ENCODE measurements at regions not wholly inside any gene's neighbourhood (a gene's known extent, or its start where the extent isn't known, plus 50 kb on each side); places are given as distances from the start of the nearest gene placed in this dataset.

- DNase-seq (ENCODE audit: low read depth in 2 of 2), result no peak
Observed at GRCh38 chr2:790081-790480, 112.9 kb upstream of the TMEM18 start.

- DNase-seq (ENCODE audit: low read depth in 2 of 2), result no peak
Observed at GRCh38 chr2:789529-789928, 112.3 kb upstream of the TMEM18 start.

- DNase-seq (ENCODE audit: low read depth in 2 of 2), result no peak
Observed at GRCh38 chr2:788227-789032, 111.2 kb upstream of the TMEM18 start.

- DNase-seq (ENCODE audit: low read depth in 2 of 2), result no peak
Observed at GRCh38 chr2:784753-785152, 107.5 kb upstream of the TMEM18 start.

GRCh38 chr2:780581-780980, 103.4 kb upstream of the TMEM18 start:
- no peak for DNase-seq (ENCODE audit: low read depth in 2 of 2)

- no peak for DNase-seq (ENCODE audit: low read depth in 2 of 2)
Observed at GRCh38 chr2:780002-780401, 102.8 kb upstream of the TMEM18 start.

- no peak for DNase-seq (ENCODE audit: low read depth in 2 of 2)
Observed at GRCh38 chr2:778731-779350, 101.6 kb upstream of the TMEM18 start.

GRCh38 chr2:777546-777945, 100.3 kb upstream of the TMEM18 start:
- DNase-seq (ENCODE audit: low read depth in 2 of 2), result no peak

- DNase-seq (ENCODE audit: low read depth in 2 of 2), result no peak
Observed at GRCh38 chr2:777051-777450, 99.8 kb upstream of the TMEM18 start.

- no peak for DNase-seq (ENCODE audit: low read depth in 2 of 2)
Observed at GRCh38 chr2:776487-776886, 99.3 kb upstream of the TMEM18 start.

GRCh38 chr2:776038-776437, 98.8 kb upstream of the TMEM18 start:
- no peak for DNase-seq (ENCODE audit: low read depth in 2 of 2)

GRCh38 chr2:774436-774835, 97.2 kb upstream of the TMEM18 start:
- no peak for DNase-seq (ENCODE audit: low read depth in 2 of 2)

- DNase-seq (ENCODE audit: low read depth in 2 of 2), result no peak
Observed at GRCh38 chr2:773256-774160, 96.3 kb upstream of the TMEM18 start.

GRCh38 chr2:771538-771937, 94.3 kb upstream of the TMEM18 start:
- no peak for DNase-seq (ENCODE audit: low read depth in 2 of 2)

- DNase-seq (ENCODE audit: low read depth in 2 of 2), result no peak
Observed at GRCh38 chr2:770776-771175, 93.6 kb upstream of the TMEM18 start.

GRCh38 chr2:769771-770170, 92.6 kb upstream of the TMEM18 start:
- DNase-seq (ENCODE audit: low read depth in 2 of 2), result no peak

GRCh38 chr2:768451-768850, 91.2 kb upstream of the TMEM18 start:
- DNase-seq (ENCODE audit: low read depth in 2 of 2), result no peak

- no peak for DNase-seq (ENCODE audit: low read depth in 2 of 2)
Observed at GRCh38 chr2:767944-768343, 90.7 kb upstream of the TMEM18 start.

- DNase-seq (ENCODE audit: low read depth in 2 of 2), result no peak
Observed at GRCh38 chr2:767440-767839, 90.2 kb upstream of the TMEM18 start.

GRCh38 chr2:766255-766654, 89.0 kb upstream of the TMEM18 start:
- no peak for DNase-seq (ENCODE audit: low read depth in 2 of 2)

- DNase-seq (ENCODE audit: low read depth in 2 of 2), result no peak
Observed at GRCh38 chr2:765369-765768, 88.2 kb upstream of the TMEM18 start.

- DNase-seq (ENCODE audit: low read depth in 2 of 2), result no peak
Observed at GRCh38 chr2:763766-764525, 86.7 kb upstream of the TMEM18 start.
